GM19467 (cell line): ENCODE measurements at regions not wholly inside any gene's neighbourhood (a gene's known extent, or its start where the extent isn't known, plus 50 kb on each side); places are given as distances from the start of the nearest gene placed in this dataset.
"Not testable (repeated sequence)": the region's sequence is repeated elsewhere in the genome, so short reads cannot be mapped to it uniquely, and the experiment has no call there.

Experiments
- ATAC-seq: cut with Tn5 transposase; IDR thresholded peaks from one replicate; pipeline ENCODE4 v1.9.1; 2021; ENCODE audit warnings: mild to moderate bottlenecking, moderate library complexity; ENCODE audit not compliant: unreplicated experiment

GRCh38 chr1:242914729-242915128 is 340.4 kb downstream of the CEP170 start:
- ATAC-seq: not testable (repeated sequence)

GRCh38 chr1:242912855-242913254 is 342.2 kb downstream of the CEP170 start:
- not testable (repeated sequence) for ATAC-seq

GRCh38 chr1:242900558-242900957 is 354.5 kb downstream of the CEP170 start:
- ATAC-seq: not testable (repeated sequence)

GRCh38 chr1:242890192-242890741 is 364.8 kb downstream of the CEP170 start:
- no peak for ATAC-seq

GRCh38 chr1:242886137-242886536 is 361.6 kb upstream of the PLD5 start:
- peak; percentile 97 for ATAC-seq

GRCh38 chr1:242880022-242880421 is 355.5 kb upstream of the PLD5 start:
- ATAC-seq: not testable (repeated sequence)

- ATAC-seq: no peak
These were observed 353.2 kb upstream of the PLD5 start for GRCh38 chr1:242877743-242878142.

GRCh38 chr1:242877229-242877628 is 352.7 kb upstream of the PLD5 start:
- no peak for ATAC-seq

- ATAC-seq: no peak
These were observed 351.5 kb upstream of the PLD5 start for GRCh38 chr1:242876030-242876429.

- ATAC-seq: no peak
These were observed 349.2 kb upstream of the PLD5 start for GRCh38 chr1:242873661-242874060.

GRCh38 chr1:242872521-242872920 is 348.0 kb upstream of the PLD5 start:
- ATAC-seq: no peak

GRCh38 chr1:242871471-242872030 is 347.1 kb upstream of the PLD5 start:
- no peak for ATAC-seq

- ATAC-seq: no peak
These were observed 346.5 kb upstream of the PLD5 start for GRCh38 chr1:242870966-242871365.

- no peak for ATAC-seq
These were observed 331.8 kb upstream of the PLD5 start for GRCh38 chr1:242856289-242856688.

- no peak for ATAC-seq
These were observed 330.0 kb upstream of the PLD5 start for GRCh38 chr1:242854466-242854865.

GRCh38 chr1:242847390-242847993 is 323.0 kb upstream of the PLD5 start:
- ATAC-seq: no peak

- ATAC-seq: no peak
These were observed 317.6 kb upstream of the PLD5 start for GRCh38 chr1:242842094-242842493.

GRCh38 chr1:242839101-242839500 is 314.6 kb upstream of the PLD5 start:
- ATAC-seq: no peak

- no peak for ATAC-seq
These were observed 311.9 kb upstream of the PLD5 start for GRCh38 chr1:242836423-242836822.

- no peak for ATAC-seq
These were observed 304.3 kb upstream of the PLD5 start for GRCh38 chr1:242828828-242829227.

GRCh38 chr1:242828199-242828598 is 303.7 kb upstream of the PLD5 start:
- ATAC-seq: no peak

- ATAC-seq: no peak
These were observed 303.0 kb upstream of the PLD5 start for GRCh38 chr1:242827538-242827937.
